Lung microvascular endothelial cell (primary cell): ENCODE measurements at regions not wholly inside any gene's neighbourhood (a gene's known extent, or its start where the extent isn't known, plus 50 kb on each side); places are given as distances from the start of the nearest gene placed in this dataset.
"Not testable (repeated sequence)": the region's sequence is repeated elsewhere in the genome, so short reads cannot be mapped to it uniquely, and the experiment has no call there.

Experiments
- DNase-seq, 2 donors: peaks; one replicate each; pipeline versions ENCODE4 v3.0.0 to v3.0.0-alpha.2; 2010; ENCODE audit warnings: low read depth in 2 of 2

DNA sequence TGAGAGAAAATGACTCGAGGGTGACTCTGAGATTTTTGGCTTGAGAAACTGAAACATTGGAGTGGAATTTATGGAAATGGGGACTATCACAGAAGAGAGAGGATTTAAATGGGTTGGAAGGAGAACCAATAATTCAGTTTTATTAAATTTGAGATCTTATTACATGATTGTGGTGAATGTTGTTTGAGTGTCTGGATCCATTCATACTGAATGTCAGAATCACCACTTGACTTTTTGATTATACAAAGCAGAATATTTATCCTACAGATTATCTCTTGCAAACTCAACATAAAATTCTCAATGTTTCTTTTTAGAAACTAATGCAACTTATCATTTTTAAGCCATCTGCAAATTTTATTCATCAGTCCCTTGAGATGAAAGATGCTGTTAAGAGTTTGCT, 332.8 kb downstream of the CNTN3 start:
- DNase-seq, result no peak

DNA sequence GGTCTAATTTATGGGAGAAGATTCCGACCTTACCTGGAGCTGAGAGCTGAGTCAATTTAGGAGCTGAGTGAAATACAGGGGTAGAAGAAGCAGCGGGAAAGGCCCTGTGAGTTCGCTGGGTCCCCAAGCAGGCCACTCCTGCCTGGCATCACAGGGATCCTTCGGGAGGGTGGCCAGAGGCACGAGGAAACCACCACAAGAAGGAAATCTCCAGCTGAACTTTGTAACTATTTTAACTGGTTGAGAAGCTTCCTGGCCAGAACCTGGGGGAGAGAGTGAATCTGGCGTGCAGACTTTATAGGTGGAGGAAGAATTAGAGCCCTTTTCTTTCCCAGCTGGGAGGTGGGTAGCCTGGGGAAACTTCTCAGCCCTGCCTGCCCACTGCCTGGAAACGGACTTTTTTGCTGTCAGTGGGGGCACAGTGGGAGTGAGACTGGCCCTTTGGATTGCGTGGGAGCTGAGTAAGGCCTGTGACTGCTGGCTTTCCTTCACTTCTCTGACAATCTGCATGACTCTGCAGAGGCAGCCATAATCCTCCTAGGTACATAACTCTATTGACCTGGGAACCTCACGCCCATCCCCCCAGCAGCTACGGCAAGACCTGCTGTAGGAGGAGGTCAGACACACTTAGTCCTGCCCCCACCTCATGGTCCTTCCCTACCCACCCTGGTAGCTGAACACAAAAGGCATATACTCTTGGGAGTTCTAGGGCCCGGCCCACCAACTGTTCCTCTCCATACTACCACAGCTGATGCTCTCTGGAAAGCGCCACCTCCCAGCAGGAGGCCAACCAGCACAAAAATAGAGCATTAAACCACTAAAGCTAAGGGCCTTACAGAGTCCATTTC, 340.7 kb downstream of the CNTN3 start:
- no peak for DNase-seq

DNA sequence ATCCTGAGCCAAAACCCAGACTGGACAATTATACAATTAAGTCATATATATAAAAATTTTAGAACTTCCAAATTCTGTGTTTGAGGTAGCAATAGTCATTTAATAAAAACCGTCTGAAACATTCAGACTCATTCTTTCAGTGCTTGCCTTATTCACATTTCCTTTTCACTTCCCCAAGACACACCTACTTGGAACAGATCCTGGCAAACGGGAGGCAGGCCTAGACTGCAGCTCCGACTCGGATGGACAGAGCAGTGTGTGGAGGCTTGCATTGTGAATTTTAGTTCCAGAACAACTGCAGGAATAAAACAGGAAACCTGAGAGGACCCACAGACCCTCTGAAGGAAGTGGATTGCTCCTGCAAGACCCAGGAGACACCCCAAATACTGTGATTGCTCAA, 341.4 kb downstream of the CNTN3 start:
- DNase-seq, result no peak

DNA sequence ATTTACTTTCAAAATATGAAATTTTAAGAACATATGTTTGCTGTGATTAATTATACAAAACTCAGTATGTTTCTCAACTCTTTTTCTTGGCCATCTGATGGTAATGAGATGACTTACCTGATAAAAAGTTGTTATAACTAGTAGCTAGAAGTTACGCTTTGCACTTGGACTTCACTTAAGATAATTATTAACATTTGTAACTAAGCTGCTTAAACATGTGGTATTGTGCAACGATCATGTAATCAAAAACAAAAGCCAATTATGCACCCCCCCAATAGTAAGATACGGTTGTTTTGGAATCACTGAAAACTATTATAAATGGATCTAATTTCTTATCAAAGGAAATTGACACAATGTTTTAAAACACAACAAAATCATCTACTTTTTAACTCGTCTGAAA, 342.9 kb downstream of the CNTN3 start:
- DNase-seq, result no peak

DNA sequence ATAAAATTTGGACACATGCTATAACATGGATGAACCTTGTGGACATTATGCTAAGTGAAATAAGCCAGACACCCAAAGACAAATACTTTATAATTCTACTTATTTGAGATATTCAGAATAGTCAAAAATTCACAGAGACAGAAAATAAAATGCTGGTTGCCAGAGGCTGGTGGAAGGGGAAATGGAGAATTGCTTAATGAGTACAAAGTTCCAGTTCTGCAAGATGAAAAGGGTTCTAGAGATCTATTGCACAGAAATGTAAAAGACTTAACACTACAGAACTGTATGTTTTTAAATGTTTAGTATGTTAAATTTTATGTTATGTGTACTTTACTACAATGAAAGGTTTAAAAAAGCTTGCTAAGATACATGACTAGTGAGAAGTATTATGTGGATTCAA, 344.8 kb downstream of the CNTN3 start:
- no peak for DNase-seq

DNA sequence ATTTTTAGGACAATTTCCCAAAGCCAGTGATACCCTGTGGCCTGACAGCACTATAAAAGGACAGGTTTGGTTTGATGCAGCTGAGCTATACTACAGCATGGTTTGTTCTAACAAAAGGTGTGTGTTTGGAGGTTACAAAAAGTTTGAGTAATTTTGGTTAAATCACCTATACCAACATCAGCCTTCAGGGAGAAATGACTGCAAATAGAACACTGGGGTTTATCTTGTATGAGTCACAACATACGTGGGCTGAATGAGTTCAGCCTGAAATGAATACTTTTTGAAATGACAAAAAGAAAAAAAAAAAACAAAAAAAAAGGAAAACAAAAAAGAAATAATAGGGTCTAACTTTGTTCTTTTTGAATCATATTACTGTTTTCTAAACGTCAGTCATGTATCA, 345.7 kb downstream of the CNTN3 start:
- no peak for DNase-seq

DNA sequence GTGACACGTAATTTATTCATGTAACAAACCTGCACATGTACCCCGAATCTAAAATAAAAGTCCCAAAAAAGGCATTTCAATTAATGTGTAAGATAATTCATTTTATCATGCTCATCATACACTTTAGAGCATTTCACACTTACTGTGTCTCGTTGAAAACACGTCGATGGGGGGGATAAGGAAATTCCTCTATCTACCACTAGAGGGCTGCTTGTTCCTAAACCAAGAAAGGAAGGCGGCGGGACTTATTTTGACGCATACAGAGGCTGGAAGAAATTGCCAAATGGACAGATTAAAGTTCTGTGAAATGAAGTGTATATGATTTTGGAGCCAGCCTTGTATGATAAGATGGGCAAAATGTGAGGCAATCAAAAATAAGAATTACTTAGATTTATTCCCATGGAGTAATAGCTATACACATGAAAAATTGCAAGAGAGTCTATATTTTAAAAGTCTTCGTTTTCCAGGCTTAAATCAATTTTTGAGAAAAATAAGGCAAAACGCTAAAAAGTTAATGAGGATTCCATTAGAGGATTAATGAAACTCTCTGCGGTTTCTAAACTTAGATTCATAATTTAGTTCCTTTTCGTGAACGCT, 346.8 kb downstream of the CNTN3 start:
- peak; percentile 40 to 43 for DNase-seq

DNA sequence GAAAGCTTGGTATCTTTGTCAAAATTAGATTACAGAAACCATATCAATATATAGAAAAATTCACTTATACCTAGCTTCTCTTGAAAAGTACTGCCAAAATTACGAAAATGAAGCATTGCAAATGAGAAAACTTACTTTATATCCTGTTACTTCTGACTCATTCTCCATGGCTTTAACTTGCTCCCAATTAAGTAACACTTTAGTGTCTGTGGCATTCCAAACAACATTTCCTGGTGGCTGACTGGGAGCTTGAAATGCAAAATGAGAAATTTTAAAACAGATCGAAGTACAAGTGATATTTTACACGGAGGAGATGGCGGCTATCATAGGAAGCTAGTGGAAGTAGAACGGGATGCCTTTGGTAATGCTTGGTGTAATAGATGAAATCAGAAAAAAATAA, 347.3 kb downstream of the CNTN3 start:
- DNase-seq, result no peak

DNA sequence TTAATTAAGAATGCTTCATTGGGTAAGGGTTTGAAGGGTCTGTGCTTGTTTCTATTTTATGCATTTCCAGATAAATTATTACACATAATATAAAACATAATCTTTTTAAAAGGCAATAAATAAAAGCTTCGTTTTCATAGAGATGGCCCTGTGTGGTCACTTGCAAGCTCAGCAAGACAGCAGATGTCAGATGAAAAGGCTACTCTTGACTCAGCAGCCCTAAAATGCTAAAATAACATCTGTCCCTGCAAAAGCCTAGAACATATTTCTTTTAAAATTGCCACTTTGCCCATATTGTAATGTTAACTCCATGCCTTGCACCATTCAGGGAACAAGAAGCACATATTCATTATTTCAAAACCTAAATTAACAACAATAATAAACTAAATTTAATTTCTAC, 349.4 kb downstream of the CNTN3 start:
- no peak for DNase-seq

DNA sequence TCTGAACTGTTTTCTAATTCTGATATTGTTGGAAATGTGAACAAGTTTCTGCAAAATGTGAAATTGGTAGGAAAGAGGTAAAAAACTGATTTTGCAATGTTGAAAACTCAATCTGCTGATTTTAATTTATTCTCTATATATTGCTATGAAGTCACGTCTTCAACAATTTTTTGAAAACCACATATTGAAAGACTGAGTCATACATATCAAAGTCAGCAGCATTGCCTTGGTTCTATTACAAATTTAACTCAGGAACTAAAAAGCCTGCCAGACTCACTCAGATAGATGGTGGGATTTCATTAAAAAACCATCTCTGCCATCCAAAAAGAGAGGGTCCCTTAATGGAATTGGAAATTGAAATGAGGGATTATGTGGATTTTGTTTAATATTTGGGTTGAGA, 351.4 kb downstream of the CNTN3 start:
- DNase-seq, result no peak

DNA sequence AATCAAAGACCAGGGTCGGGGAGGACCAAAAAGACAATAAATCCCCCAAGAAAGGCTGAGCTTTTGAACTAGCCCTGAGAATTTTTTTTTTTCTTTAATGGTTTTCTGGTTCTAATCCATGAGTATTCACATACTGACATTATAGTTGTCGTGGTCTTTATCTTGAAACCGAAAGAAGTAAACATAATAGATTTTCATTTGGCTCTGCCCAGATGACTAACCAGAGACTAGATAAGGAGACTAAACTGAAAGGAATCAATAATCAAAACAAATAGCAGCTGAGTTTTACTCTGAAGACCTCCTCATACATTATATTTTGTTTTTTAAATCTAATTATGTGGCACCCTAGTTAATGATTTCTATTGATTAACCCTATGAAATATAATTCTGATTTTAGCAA, 381.4 kb downstream of the CNTN3 start:
- no peak for DNase-seq

DNA sequence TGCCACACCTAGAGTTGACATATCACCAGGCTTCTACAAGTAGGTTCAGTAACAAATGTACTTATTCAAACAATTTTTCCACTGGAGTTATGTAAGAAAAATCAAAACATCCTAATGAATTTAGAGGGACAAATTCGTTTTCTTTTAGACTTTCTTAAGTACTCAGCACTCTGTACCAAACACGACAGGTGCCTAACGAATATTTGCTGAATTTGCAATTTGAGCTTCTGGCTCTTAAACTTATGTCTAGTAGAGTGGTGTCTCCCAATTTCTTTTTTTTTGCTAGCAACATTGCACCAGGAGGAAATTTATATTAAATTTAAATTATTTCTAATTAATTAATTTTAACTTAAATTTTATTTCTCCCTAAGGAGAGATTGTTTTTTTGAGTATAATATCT, 397.0 kb downstream of the CNTN3 start:
- DNase-seq, result no peak

DNA sequence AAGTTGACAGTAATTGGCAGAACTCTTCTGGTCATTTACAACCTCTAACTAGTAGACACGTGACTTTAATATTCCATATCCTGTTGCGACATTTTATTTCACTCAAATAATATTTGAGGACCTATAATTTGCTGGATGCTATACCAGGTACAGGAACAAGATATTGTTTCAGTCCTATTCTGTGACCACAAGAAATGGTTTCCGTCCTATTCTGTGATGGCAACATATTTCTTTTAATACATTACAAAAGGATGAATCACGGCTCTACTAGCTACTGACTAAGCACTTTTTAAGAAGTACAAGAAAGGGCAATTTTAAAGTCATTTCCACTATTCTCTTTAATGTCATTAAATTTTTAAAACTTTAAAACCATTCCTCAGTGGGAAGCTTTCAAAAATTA, 400.2 kb downstream of the CNTN3 start:
- no peak for DNase-seq

DNA sequence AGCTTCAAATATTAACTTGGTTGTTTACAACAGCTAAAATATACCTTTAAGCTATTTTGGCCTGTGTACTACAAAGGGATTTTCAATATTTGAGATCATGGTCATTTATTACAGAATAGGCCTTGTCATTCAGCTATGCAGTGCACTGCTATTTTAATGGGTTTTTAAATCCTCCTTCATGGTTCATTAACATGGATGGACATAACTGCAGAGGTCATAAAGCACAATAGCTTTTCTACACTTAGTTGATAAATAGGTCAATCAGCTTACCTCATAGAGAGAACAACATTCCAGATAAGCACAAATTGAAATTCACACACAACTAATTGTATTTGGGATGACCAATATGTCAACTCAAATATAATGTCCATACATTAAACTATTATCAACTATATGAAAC, 403.7 kb downstream of the CNTN3 start:
- DNase-seq, result no peak

DNA sequence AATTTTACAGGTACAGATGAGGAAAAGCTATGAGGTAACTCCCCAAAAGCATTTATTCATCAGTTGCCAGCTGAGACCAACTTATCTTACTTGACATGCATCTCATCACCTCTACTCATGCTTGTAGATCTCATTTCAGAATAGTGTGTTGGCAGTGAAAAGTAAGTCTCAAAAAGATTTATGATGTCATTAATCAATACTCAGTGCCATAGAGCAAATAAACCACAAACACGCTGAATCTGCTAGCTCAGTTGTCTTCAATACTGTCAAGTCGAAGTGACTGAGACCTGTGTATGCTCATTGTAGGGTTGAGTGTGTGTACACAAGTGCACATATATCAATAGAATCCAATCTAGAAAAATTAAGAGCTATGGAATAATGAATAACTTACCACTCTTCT, 413.5 kb downstream of the CNTN3 start:
- DNase-seq, result no peak

DNA sequence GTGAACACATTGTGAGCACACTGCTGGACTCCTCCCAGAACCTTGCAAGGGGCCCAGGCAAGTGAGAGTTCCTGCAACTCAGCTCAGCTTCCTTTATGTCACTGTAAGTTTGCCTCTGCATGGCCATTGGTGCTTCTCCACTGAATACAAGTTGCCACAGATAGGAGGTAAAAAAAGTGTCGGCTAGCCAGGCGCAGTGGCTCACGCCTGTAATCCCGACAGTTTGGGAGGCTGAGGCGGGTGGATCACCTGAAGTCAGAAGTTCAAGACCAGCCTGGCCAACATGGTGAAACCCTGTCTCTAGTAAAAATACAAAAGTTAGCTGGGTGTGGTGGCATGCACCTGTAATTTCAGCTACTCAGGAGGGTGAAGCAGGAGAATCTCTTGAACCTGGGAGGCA, 435.8 kb downstream of the CNTN3 start:
- not testable (repeated sequence) for DNase-seq

DNA sequence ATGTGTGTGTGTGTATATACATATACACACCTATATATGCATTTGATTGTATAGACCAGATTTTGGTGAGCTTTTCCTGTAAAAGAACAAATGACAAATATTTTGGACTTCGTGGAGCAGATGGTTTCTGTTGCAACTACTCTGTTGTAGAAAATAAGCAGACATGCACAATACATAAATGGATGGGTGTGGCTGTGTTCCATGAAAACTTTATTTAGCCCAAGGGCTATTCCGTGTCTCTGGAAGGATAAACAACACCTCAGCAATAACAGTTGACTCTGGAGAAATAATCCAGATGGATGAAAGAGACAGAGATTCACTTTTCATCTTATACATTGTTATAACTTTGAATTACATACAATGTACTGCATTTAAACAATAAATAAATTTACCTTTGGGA, 441.4 kb downstream of the CNTN3 start:
- DNase-seq, result no peak

DNA sequence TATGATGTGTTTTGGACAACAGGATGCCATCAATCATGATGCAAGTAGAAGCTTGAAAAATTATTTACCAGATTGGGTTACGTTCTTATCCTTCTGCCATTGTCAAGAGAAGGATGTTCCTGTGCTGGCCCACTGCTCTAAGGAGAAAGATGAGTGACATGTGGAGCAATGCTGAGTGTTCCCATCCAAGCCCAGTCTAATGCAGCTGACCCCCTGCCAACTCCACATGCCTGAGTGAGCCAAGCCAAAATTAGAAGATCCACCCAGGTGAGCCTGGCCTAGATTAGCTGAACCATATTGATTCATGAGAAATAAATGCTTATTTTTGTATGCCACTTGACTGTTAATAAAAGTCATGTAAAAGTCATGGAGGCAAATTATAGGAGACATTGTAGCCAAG, 446.5 kb downstream of the CNTN3 start:
- no peak for DNase-seq

DNA sequence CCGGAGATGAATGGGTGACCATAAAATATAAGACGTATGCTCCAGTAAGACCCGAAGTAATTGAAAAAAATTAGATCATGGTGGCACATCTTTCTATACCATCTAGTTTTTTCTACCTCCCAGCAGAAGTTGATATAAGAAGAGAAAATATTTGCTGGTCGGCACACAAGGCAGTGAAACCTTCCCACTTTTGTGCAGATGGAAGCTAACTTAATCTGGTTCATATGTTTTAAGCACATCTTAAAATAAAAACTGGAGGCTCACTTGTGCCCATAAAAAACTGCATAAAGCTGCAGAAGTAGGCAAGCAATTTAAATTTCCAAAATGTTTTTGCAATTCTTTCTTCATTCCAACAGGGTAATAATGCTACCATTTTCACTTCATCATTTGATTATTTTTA, 449.2 kb downstream of the CNTN3 start:
- DNase-seq, result no peak

DNA sequence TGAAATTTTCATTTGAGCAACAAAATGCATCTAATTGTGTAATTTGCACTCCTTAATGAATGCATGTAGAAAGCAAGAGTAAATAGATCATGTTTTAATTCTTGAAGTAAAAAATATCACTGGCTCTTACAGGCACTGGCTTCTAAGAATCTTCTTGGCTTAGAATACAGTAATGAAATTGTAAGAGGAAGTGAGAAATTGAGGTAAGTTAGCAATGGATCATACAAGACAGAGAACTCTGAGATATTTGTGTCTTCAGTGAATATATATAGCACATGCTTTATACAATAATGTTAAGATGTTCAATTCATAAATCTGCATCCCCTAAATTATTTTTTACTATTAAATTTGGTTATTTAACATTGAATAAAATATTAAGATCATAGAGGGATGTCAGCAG, 465.0 kb downstream of the CNTN3 start:
- DNase-seq, result no peak

DNA sequence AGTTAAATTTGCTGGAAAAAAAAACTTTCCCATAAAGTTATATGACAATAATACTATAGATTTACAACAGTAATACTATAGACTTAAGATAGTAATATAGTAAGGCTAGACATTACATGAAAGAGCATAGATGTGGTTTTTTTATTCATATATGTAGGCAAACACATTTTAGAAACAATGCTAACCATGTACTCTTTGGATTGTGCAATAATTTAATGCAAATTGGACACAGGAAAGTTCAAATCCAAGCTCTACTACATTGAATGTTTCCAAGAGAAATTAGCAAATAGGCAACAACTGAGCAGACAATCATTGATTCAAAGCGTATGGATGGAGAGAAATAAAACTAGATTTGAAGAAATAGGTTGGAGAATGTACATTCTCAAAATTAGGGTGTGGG, 469.2 kb downstream of the CNTN3 start:
- DNase-seq, result no peak

DNA sequence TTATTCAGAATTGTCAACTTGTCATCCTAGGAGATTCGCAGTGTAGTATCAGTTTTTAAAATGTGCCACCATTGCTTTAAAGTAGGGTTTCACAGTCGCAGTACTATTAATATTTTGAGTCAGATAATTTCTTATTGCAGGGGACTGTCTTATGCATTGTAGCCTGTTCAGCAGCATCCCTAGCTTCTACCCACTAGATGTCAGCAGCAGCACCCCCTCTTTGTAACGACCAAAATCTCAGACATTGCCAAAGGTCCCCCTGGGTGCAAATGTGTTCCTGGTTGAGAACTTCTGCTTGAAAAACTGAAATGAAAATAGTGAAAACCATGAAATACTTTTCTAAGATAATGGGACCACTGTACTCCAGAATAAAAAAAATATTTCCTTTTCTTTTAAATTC, 474.8 kb downstream of the CNTN3 start:
- DNase-seq, result no peak

DNA sequence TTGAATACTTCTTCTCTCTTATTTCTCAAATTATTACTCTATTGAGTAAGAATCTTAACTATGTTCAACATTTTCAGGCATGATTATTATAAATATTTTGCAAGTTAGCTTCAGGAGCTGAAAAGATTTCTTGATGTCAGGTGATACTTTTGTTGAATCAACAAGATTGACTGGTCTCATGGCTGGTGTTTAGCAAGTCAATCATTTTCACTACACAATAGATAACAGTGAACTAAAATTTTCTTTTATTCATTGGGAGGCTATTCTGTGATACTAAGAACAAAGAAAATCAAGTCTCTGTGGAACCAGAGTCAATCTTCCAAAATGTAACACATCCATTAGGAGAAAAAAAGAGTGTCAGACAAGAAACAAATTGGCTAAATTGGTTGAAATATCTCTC, 476.7 kb downstream of the CNTN3 start:
- DNase-seq, result no peak

DNA sequence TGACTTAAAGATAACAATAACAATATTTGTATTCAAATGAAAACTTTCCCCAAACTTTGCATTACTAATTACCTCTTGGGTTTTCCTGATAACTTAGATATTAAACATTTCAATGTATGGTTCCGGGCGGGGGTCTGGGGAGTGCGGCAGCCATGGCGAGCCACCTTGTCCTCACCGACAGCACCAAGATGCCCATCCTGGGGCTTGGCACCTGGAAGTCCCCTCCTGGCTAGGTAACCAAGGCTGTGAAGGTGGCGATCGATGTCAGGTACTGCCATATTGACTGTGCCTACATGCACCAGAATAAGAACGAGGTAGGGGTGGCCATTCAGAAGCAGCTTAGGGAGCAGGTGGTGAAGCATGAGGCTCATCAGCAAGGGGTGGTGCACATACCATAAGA, 478.7 kb downstream of the CNTN3 start:
- DNase-seq, result no peak
